ENCODE measurements at regions not wholly inside any gene's neighbourhood (a gene's known extent, or its start where the extent isn't known, plus 50 kb on each side); places are given as distances from the start of the nearest gene placed in this dataset.
"Not testable (repeated sequence)": the region's sequence is repeated elsewhere in the genome, so short reads cannot be mapped to it uniquely, and the experiment has no call there.

- Histone ChIP-seq H3K27me3 (ENCODE audit: control insufficient read depth, insufficient read depth, low read length) (no peaks in the 10 kb centered on the region), H3K9me3 (ENCODE audit: control insufficient read depth, insufficient read depth, low read depth, low read length) (peaks cover 17% of the 10 kb centered on the region), H3K27ac (ENCODE audit: low read depth, low read length) (no peak overlapping the region), H3K9ac (ENCODE audit: low read length) (no peak overlapping the region), H3K4me3 (ENCODE audit: low read depth, low read length) (no peak overlapping the region), H3K36me3 (ENCODE audit: control insufficient read depth, insufficient read depth, low read length) (no peaks in the 10 kb centered on the region), H3K4me1 (ENCODE audit: control insufficient read depth, insufficient read depth, low read length) (peaks cover 3% of the 10 kb centered on the region; the same call in 1 of the 2 replicates)
Measured at GRCh38 chr3:197407053-197407452, 108.6 kb upstream of the DLG1 start.

- H3K4me1 ChIP-seq (ENCODE audit: control insufficient read depth, insufficient read depth, low read length) = peaks cover 3% of the 10 kb centered on the region; the same call in 1 of the 2 replicates
Measured at GRCh38 chr3:197406266-197406665, 107.9 kb upstream of the DLG1 start.

GRCh38 chr3:197404754-197405153 lies 106.3 kb upstream of the DLG1 start:
- Histone ChIP-seq H3K9me3 (ENCODE audit: control insufficient read depth, insufficient read depth, low read depth, low read length) (peaks cover 15% of the 10 kb centered on the region), H3K27ac (ENCODE audit: low read depth, low read length) (no peak overlapping the region), H3K27me3 (ENCODE audit: control insufficient read depth, insufficient read depth, low read length) (no peaks in the 10 kb centered on the region)

More at GRCh38 chr3:197406266-197406665, 107.9 kb upstream of the DLG1 start:
- Histone ChIP-seq H3K4me3 (ENCODE audit: low read depth, low read length) (no peak overlapping the region), H3K9ac (ENCODE audit: low read length) (no peak overlapping the region), H3K27me3 (ENCODE audit: control insufficient read depth, insufficient read depth, low read length) (no peaks in the 10 kb centered on the region), H3K9me3 (ENCODE audit: control insufficient read depth, insufficient read depth, low read depth, low read length) (peaks cover 17% of the 10 kb centered on the region), H3K27ac (ENCODE audit: low read depth, low read length) (no peak overlapping the region), H3K36me3 (ENCODE audit: control insufficient read depth, insufficient read depth, low read length) (no peaks in the 10 kb centered on the region)

GRCh38 chr3:197404030-197404429 lies 105.6 kb upstream of the DLG1 start:
- Histone ChIP-seq H3K27ac (ENCODE audit: low read depth, low read length) (no peak overlapping the region), H3K36me3 (ENCODE audit: control insufficient read depth, insufficient read depth, low read length) (no peaks in the 10 kb centered on the region), H3K4me1 (ENCODE audit: control insufficient read depth, insufficient read depth, low read length) (peaks cover 16% of the 10 kb centered on the region; the same call in 1 of the 2 replicates), H3K9me3 (ENCODE audit: control insufficient read depth, insufficient read depth, low read depth, low read length) (peaks cover 8% of the 10 kb centered on the region), H3K9ac (ENCODE audit: low read length) (no peak overlapping the region), H3K27me3 (ENCODE audit: control insufficient read depth, insufficient read depth, low read length) (no peaks in the 10 kb centered on the region), H3K4me3 (ENCODE audit: low read depth, low read length) (no peak overlapping the region)

More at GRCh38 chr3:197404754-197405153, 106.3 kb upstream of the DLG1 start:
- no peak overlapping the region for H3K9ac ChIP-seq (ENCODE audit: low read length)
- no peaks in the 10 kb centered on the region for H3K36me3 ChIP-seq (ENCODE audit: control insufficient read depth, insufficient read depth, low read length)
- no peak overlapping the region for H3K4me3 ChIP-seq (ENCODE audit: low read depth, low read length)
- peaks cover 9% of the 10 kb centered on the region; the same call in 1 of the 2 replicates for H3K4me1 ChIP-seq (ENCODE audit: control insufficient read depth, insufficient read depth, low read length)

GRCh38 chr3:197402401-197402800 lies 104.0 kb upstream of the DLG1 start:
- H3K27ac ChIP-seq (ENCODE audit: low read depth, low read length); H3K36me3 ChIP-seq (ENCODE audit: control insufficient read depth, insufficient read depth, low read length); H3K9ac ChIP-seq (ENCODE audit: low read length); H3K4me3 ChIP-seq (ENCODE audit: low read depth, low read length); H3K9me3 ChIP-seq (ENCODE audit: control insufficient read depth, insufficient read depth, low read depth, low read length); H3K27me3 ChIP-seq (ENCODE audit: control insufficient read depth, insufficient read depth, low read length): not testable (repeated sequence)
- H3K4me1 ChIP-seq (ENCODE audit: control insufficient read depth, insufficient read depth, low read length) = peaks cover 16% of the 10 kb centered on the region; the same call in 1 of the 2 replicates

- no peak overlapping the region for H3K4me3 ChIP-seq (ENCODE audit: low read depth, low read length)
- peak overlapping the region; percentile 55; the same call in 1 of the 2 replicates for H3K27ac ChIP-seq (ENCODE audit: low read depth, low read length)
- no peak overlapping the region for H3K9ac ChIP-seq (ENCODE audit: low read length)
- H3K9me3 ChIP-seq (ENCODE audit: control insufficient read depth, insufficient read depth, low read depth, low read length) = no peaks in the 10 kb centered on the region
- H3K27me3 ChIP-seq (ENCODE audit: control insufficient read depth, insufficient read depth, low read length) = no peaks in the 10 kb centered on the region
- H3K4me1 ChIP-seq (ENCODE audit: control insufficient read depth, insufficient read depth, low read length) = peaks cover 16% of the 10 kb centered on the region; the same call in 1 of the 2 replicates
- no peaks in the 10 kb centered on the region for H3K36me3 ChIP-seq (ENCODE audit: control insufficient read depth, insufficient read depth, low read length)
Measured at GRCh38 chr3:197399486-197399885, 101.1 kb upstream of the DLG1 start.

- H3K27ac ChIP-seq (ENCODE audit: low read depth, low read length) = no peak overlapping the region
- H3K4me1 ChIP-seq (ENCODE audit: control insufficient read depth, insufficient read depth, low read length) = peaks cover 19% of the 10 kb centered on the region; the same call in 1 of the 2 replicates
- no peak overlapping the region for H3K9ac ChIP-seq (ENCODE audit: low read length)
- no peaks in the 10 kb centered on the region for H3K9me3 ChIP-seq (ENCODE audit: control insufficient read depth, insufficient read depth, low read depth, low read length)
- no peak overlapping the region for H3K4me3 ChIP-seq (ENCODE audit: low read depth, low read length)
- no peaks in the 10 kb centered on the region for H3K36me3 ChIP-seq (ENCODE audit: control insufficient read depth, insufficient read depth, low read length)
- no peaks in the 10 kb centered on the region for H3K27me3 ChIP-seq (ENCODE audit: control insufficient read depth, insufficient read depth, low read length)
Measured at GRCh38 chr3:197398286-197398878, 100.0 kb upstream of the DLG1 start.

- H3K4me3 ChIP-seq (ENCODE audit: low read depth, low read length) = no peak overlapping the region
- H3K4me1 ChIP-seq (ENCODE audit: control insufficient read depth, insufficient read depth, low read length) = peaks cover 19% of the 10 kb centered on the region; the same call in 1 of the 2 replicates
- no peaks in the 10 kb centered on the region for H3K36me3 ChIP-seq (ENCODE audit: control insufficient read depth, insufficient read depth, low read length)
- no peaks in the 10 kb centered on the region for H3K27me3 ChIP-seq (ENCODE audit: control insufficient read depth, insufficient read depth, low read length)
- no peak overlapping the region for H3K9ac ChIP-seq (ENCODE audit: low read length)
- no peaks in the 10 kb centered on the region for H3K9me3 ChIP-seq (ENCODE audit: control insufficient read depth, insufficient read depth, low read depth, low read length)
- no peak overlapping the region for H3K27ac ChIP-seq (ENCODE audit: low read depth, low read length)
Measured at GRCh38 chr3:197397838-197398237, 99.4 kb upstream of the DLG1 start.

GRCh38 chr3:197394464-197395321 lies 96.3 kb upstream of the DLG1 start:
- Histone ChIP-seq H3K9ac (ENCODE audit: low read length) (no peak overlapping the region), H3K9me3 (ENCODE audit: control insufficient read depth, insufficient read depth, low read depth, low read length) (peaks cover 13% of the 10 kb centered on the region; the same call in 1 of the 2 replicates)

GRCh38 chr3:197394126-197394463 lies 95.7 kb upstream of the DLG1 start:
- peaks cover 15% of the 10 kb centered on the region; the same call in 1 of the 2 replicates for H3K9me3 ChIP-seq (ENCODE audit: control insufficient read depth, insufficient read depth, low read depth, low read length)
- H3K36me3 ChIP-seq (ENCODE audit: control insufficient read depth, insufficient read depth, low read length); H3K4me3 ChIP-seq (ENCODE audit: low read depth, low read length); H3K27ac ChIP-seq (ENCODE audit: low read depth, low read length); H3K27me3 ChIP-seq (ENCODE audit: control insufficient read depth, insufficient read depth, low read length); H3K9ac ChIP-seq (ENCODE audit: low read length); H3K4me1 ChIP-seq (ENCODE audit: control insufficient read depth, insufficient read depth, low read length): not testable (repeated sequence)

More at GRCh38 chr3:197394464-197395321, 96.3 kb upstream of the DLG1 start:
- Histone ChIP-seq H3K4me3 (ENCODE audit: low read depth, low read length) (no peak overlapping the region), H3K36me3 (ENCODE audit: control insufficient read depth, insufficient read depth, low read length) (no peaks in the 10 kb centered on the region), H3K27ac (ENCODE audit: low read depth, low read length) (no peak overlapping the region), H3K4me1 (ENCODE audit: control insufficient read depth, insufficient read depth, low read length) (peaks cover 11% of the 10 kb centered on the region; the same call in 1 of the 2 replicates), H3K27me3 (ENCODE audit: control insufficient read depth, insufficient read depth, low read length) (no peaks in the 10 kb centered on the region; the same call in 1 of the 2 replicates)

GRCh38 chr3:197393711-197394110 lies 95.3 kb upstream of the DLG1 start:
- Histone ChIP-seq H3K27me3 (ENCODE audit: control insufficient read depth, insufficient read depth, low read length) (no peaks in the 10 kb centered on the region; the same call in 1 of the 2 replicates), H3K9me3 (ENCODE audit: control insufficient read depth, insufficient read depth, low read depth, low read length) (peaks cover 18% of the 10 kb centered on the region; the same call in 1 of the 2 replicates), H3K4me3 (ENCODE audit: low read depth, low read length) (no peak overlapping the region), H3K9ac (ENCODE audit: low read length) (no peak overlapping the region), H3K27ac (ENCODE audit: low read depth, low read length) (no peak overlapping the region), H3K4me1 (ENCODE audit: control insufficient read depth, insufficient read depth, low read length) (peaks cover 6% of the 10 kb centered on the region; the same call in 1 of the 2 replicates), H3K36me3 (ENCODE audit: control insufficient read depth, insufficient read depth, low read length) (no peaks in the 10 kb centered on the region)
